Neural progenitor cell (in vitro differentiated cells): ENCODE measurements at regions not wholly inside any gene's neighbourhood (a gene's known extent, or its start where the extent isn't known, plus 50 kb on each side); places are given as distances from the start of the nearest gene placed in this dataset.

Experiments used
- DNase-seq: peaks from one replicate; pipeline ENCODE4 v3.0.0-alpha.2; 2016; ENCODE audit warnings: low spot score
- H2AFZ ChIP-seq: fragments of 200-600 bp; sonication (generic); replicated peaks from 2 replicates; pipeline ENCODE4 v1.6.1; 2016; ENCODE audit warnings: antibody characterized with exemption
- H3F3A ChIP-seq: fragments of 200-600 bp; sonication (generic); 2 replicates; pipeline ENCODE4 v1.6.1; 2016; ENCODE audit warnings: antibody characterized with exemption, low read depth
- H3K27ac ChIP-seq: fragments of 200-600 bp; sonication (generic); 2 replicates; pipeline ENCODE4 v1.5.1; 2016; ENCODE audit warnings: mild to moderate bottlenecking
- H3K27me3 ChIP-seq: fragments of 200-600 bp; sonication (generic); 2 replicates; pipeline ENCODE4 v1.6.1; 2016; ENCODE audit warnings: mild to moderate bottlenecking, moderate library complexity
- H3K36me3 ChIP-seq: fragments of 200-600 bp; sonication (generic); 2 replicates; pipeline ENCODE4 v1.5.1; 2016
- H3K4me1 ChIP-seq: fragments of 200-600 bp; sonication (generic); 2 replicates; pipeline ENCODE4 v1.6.1; 2016; ENCODE audit warnings: mixed run types
- H3K4me2 ChIP-seq: fragments of 200-600 bp; sonication (generic); 2 replicates; pipeline ENCODE4 v1.6.1; 2016
- H3K4me3 ChIP-seq: fragments of 200-600 bp; sonication (generic); 2 replicates; pipeline ENCODE4 v1.5.1; 2016
- H3K79me2 ChIP-seq: fragments of 200-600 bp; sonication (generic); 2 replicates; pipeline ENCODE4 v1.6.1; 2016; ENCODE audit warnings: low read depth
- H3K9ac ChIP-seq: fragments of 200-600 bp; sonication (generic); 2 replicates; pipeline ENCODE4 v1.6.1; 2016
- H3K9me3 ChIP-seq: fragments of 200-600 bp; sonication (generic); 2 replicates; pipeline ENCODE4 v1.5.1; 2016; ENCODE audit warnings: low read depth
- H4K20me1 ChIP-seq: fragments of 200-600 bp; sonication (generic); 2 replicates; pipeline ENCODE4 v1.6.1; 2016; ENCODE audit warnings: low read depth
- H3K27ac Mint-ChIP-seq: 3 replicates; pipeline ENCODE4 v1.8.0; 2021; ENCODE audit warnings: mixed read lengths
- H3K27me3 Mint-ChIP-seq: 2 replicates; pipeline ENCODE4 v1.8.0; 2022; ENCODE audit warnings: low read depth, mild to moderate bottlenecking, inconsistent platforms, moderate library complexity, mixed read lengths; ENCODE audit not compliant: insufficient read depth
- H3K36me3 Mint-ChIP-seq: 3 replicates; pipeline ENCODE4 v1.8.0; 2021; ENCODE audit warnings: mixed read lengths
- H3K4me1 Mint-ChIP-seq: 3 replicates; pipeline ENCODE4 v1.8.0; 2021; ENCODE audit warnings: mixed read lengths
- H3K4me3 Mint-ChIP-seq: 3 replicates; pipeline ENCODE4 v1.8.0; 2021; ENCODE audit warnings: mild to moderate bottlenecking, moderate library complexity, mixed read lengths
- H3K9me3 Mint-ChIP-seq: 3 replicates; pipeline ENCODE4 v1.8.0; 2020; ENCODE audit warnings: mixed read lengths
- CTCF ChIP-seq: fragments of 200-600 bp; sonication (generic); IDR thresholded peaks from 2 replicates; pipeline ENCODE4 v1.5.1; 2017; ENCODE audit warnings: antibody characterized with exemption, mild to moderate bottlenecking
- EZH2 ChIP-seq: fragments of 200-600 bp; sonication (generic); IDR thresholded peaks from 2 replicates; pipeline ENCODE4 v1.6.1; 2017; ENCODE audit warnings: antibody characterized with exemption, mild to moderate bottlenecking, moderate library complexity
- EZH2phosphoT487 ChIP-seq: fragments of 200-600 bp; sonication (generic); IDR thresholded peaks from 2 replicates; pipeline ENCODE4 v1.6.1; 2017; ENCODE audit warnings: antibody characterized with exemption

GRCh38 chr6:91580635-91581034 lies 993.8 kb upstream of the MAP3K7 start:
- H3K27ac ChIP-seq: no peak overlapping the region
- no peaks in the 10 kb centered on the region for H3K79me2 ChIP-seq
- Mint-ChIP-seq H3K36me3 (no peaks in the 10 kb centered on the region), H3K4me3 (no peak overlapping the region), H3K9me3 (no peaks in the 10 kb centered on the region), H3K27me3 (no peaks in the 10 kb centered on the region), H3K27ac (no peak overlapping the region), H3K4me1 (no peaks in the 10 kb centered on the region)
- no peaks in the 10 kb centered on the region for H3K27me3 ChIP-seq
- no peak overlapping the region for H3K9ac ChIP-seq
- H3F3A ChIP-seq: no peaks in the 10 kb centered on the region
- no peak overlapping the region for H3K4me3 ChIP-seq
- TF ChIP-seq EZH2phosphoT487 (no peak), CTCF (no peak), EZH2 (no peak)
- H3K4me1 ChIP-seq: no peaks in the 10 kb centered on the region
- no peaks in the 10 kb centered on the region for H3K36me3 ChIP-seq
- H3K9me3 ChIP-seq: no peaks in the 10 kb centered on the region
- H2AFZ ChIP-seq: no peak overlapping the region
- no peak for DNase-seq
- H3K4me2 ChIP-seq: no peak overlapping the region
- H4K20me1 ChIP-seq: no peaks in the 10 kb centered on the region

GRCh38 chr6:91575032-91575431 lies 988.2 kb upstream of the MAP3K7 start:
- Histone ChIP-seq H3K9ac (no peak overlapping the region), H3K4me2 (no peak overlapping the region), H3K27ac (no peak overlapping the region), H3K9me3 (no peaks in the 10 kb centered on the region), H3F3A (no peaks in the 10 kb centered on the region), H3K79me2 (no peaks in the 10 kb centered on the region), H3K36me3 (no peaks in the 10 kb centered on the region), H3K4me1 (peaks cover 25% of the 10 kb centered on the region), H3K4me3 (no peak overlapping the region), H2AFZ (no peak overlapping the region), H3K27me3 (no peaks in the 10 kb centered on the region), H4K20me1 (no peaks in the 10 kb centered on the region)
- no peak for TF ChIP-seq EZH2
- TF ChIP-seq CTCF: no peak
- TF ChIP-seq EZH2phosphoT487: no peak
- Mint-ChIP-seq H3K9me3 (peaks cover 3% of the 10 kb centered on the region), H3K4me1 (peaks cover 11% of the 10 kb centered on the region), H3K36me3 (no peaks in the 10 kb centered on the region), H3K27me3 (no peaks in the 10 kb centered on the region), H3K4me3 (no peak overlapping the region), H3K27ac (no peak overlapping the region)
- DNase-seq: no peak

GRCh38 chr6:91573826-91574416 lies 987.0 kb upstream of the MAP3K7 start:
- no peak overlapping the region for H2AFZ ChIP-seq
- no peaks in the 10 kb centered on the region for H3K36me3 Mint-ChIP-seq
- H3K4me3 Mint-ChIP-seq: no peak overlapping the region
- no peaks in the 10 kb centered on the region for H3K27me3 Mint-ChIP-seq
- H3K36me3 ChIP-seq: no peaks in the 10 kb centered on the region
- H3K9me3 Mint-ChIP-seq: peaks cover 3% of the 10 kb centered on the region
- peak; percentile 86 for TF ChIP-seq EZH2phosphoT487
- no peak for TF ChIP-seq CTCF
- no peaks in the 10 kb centered on the region for H3K79me2 ChIP-seq
- no peak overlapping the region for H3K27ac Mint-ChIP-seq
- DNase-seq: peak; percentile 54
- H3K27ac ChIP-seq: no peak overlapping the region
- no peak overlapping the region for H3K9ac ChIP-seq
- H3F3A ChIP-seq: no peaks in the 10 kb centered on the region
- H3K27me3 ChIP-seq: no peaks in the 10 kb centered on the region
- peak overlapping the region; percentile 62 for H3K4me2 ChIP-seq
- peak overlapping the region; percentile 12 for H3K4me3 ChIP-seq
- no peaks in the 10 kb centered on the region for H4K20me1 ChIP-seq
- peaks cover 15% of the 10 kb centered on the region for H3K4me1 Mint-ChIP-seq
- H3K4me1 ChIP-seq: peaks cover 25% of the 10 kb centered on the region
- no peaks in the 10 kb centered on the region for H3K9me3 ChIP-seq
